GM23338 (cell line): ENCODE measurements at regions not wholly inside any gene's neighbourhood (a gene's known extent, or its start where the extent isn't known, plus 50 kb on each side); places are given as distances from the start of the nearest gene placed in this dataset.

Source experiments
- ATAC-seq: fragments of 200-7000 bp; cut with Tn5 transposase; 3 replicates; pipeline ENCODE4 v1.9.1; 2020
- DNase-seq: peaks from one replicate; pipeline ENCODE4 v3.0.0-alpha.2; 2015; ENCODE audit warnings: low spot score
- H2AFZ ChIP-seq: fragments of 200-600 bp; sonication (generic); 2 replicates; pipeline ENCODE4 v1.8.0; 2016; ENCODE audit warnings: antibody characterized with exemption, mild to moderate bottlenecking, moderate library complexity
- H3F3A ChIP-seq: fragments of 200-600 bp; sonication (generic); replicated peaks from 2 replicates; pipeline ENCODE4 v1.8.0; 2017; ENCODE audit warnings: antibody characterized with exemption, mixed run types, low read depth
- H3K27ac ChIP-seq: fragments of 200-600 bp; sonication (generic); 2 replicates; pipeline ENCODE4 v1.6.1; 2016; ENCODE audit warnings: low read depth
- H3K27me3 ChIP-seq: fragments of 200-600 bp; sonication (generic); 2 replicates; pipeline ENCODE4 v1.8.0; 2016; ENCODE audit warnings: mild to moderate bottlenecking, mixed run types, moderate library complexity; ENCODE audit not compliant: insufficient read depth
- H3K36me3 ChIP-seq: fragments of 200-600 bp; sonication (generic); 2 replicates; pipeline ENCODE4 v1.8.0; 2016; ENCODE audit warnings: mild to moderate bottlenecking; ENCODE audit not compliant: insufficient read depth
- H3K4me1 ChIP-seq: fragments of 200-600 bp; sonication (generic); 2 replicates; pipeline ENCODE4 v1.8.0; 2016; ENCODE audit warnings: mild to moderate bottlenecking, moderate library complexity; ENCODE audit not compliant: insufficient read depth
- H3K4me2 ChIP-seq: fragments of 200-600 bp; sonication (generic); 2 replicates; pipeline ENCODE4 v1.7.1; 2017; ENCODE audit warnings: mixed run types
- H3K4me3 ChIP-seq: fragments of 200-600 bp; sonication (generic); 2 replicates; pipeline ENCODE4 v1.6.1; 2016; ENCODE audit warnings: mixed run types
- H3K79me2 ChIP-seq: fragments of 200-600 bp; sonication (generic); replicated peaks from 2 replicates; pipeline ENCODE4 v1.8.0; 2017; ENCODE audit warnings: mild to moderate bottlenecking; ENCODE audit not compliant: insufficient read depth
- H3K9me2 ChIP-seq: fragments of 200-600 bp; sonication (generic); 2 replicates; pipeline ENCODE4 v1.8.0; 2017; ENCODE audit not compliant: insufficient read depth
- H4K20me1 ChIP-seq: fragments of 200-600 bp; sonication (generic); replicated peaks from 2 replicates; pipeline ENCODE4 v1.8.0; 2017; ENCODE audit warnings: mild to moderate bottlenecking; ENCODE audit not compliant: insufficient read depth
- H3K27ac Mint-ChIP-seq: 2 replicates; pipeline ENCODE4 v1.8.0; 2020; ENCODE audit warnings: inconsistent platforms, mild to moderate bottlenecking, moderate library complexity, mixed read lengths
- H3K27me3 Mint-ChIP-seq: 3 replicates; pipeline ENCODE4 v1.8.0; 2022; ENCODE audit warnings: low read depth, mild to moderate bottlenecking, moderate library complexity, mixed read lengths, inconsistent platforms; ENCODE audit not compliant: insufficient read depth, poor library complexity
- H3K36me3 Mint-ChIP-seq: 3 replicates; pipeline ENCODE4 v1.8.0; 2021; ENCODE audit warnings: low read depth, mild to moderate bottlenecking, inconsistent platforms, moderate library complexity, mixed read lengths
- H3K4me1 Mint-ChIP-seq: 3 replicates; pipeline ENCODE4 v1.8.0; 2020; ENCODE audit warnings: mild to moderate bottlenecking, inconsistent platforms, mixed read lengths
- H3K4me3 Mint-ChIP-seq: 3 replicates; pipeline ENCODE4 v1.8.0; 2021; ENCODE audit warnings: moderate library complexity, mild to moderate bottlenecking, inconsistent platforms, mixed read lengths
- H3K9me3 Mint-ChIP-seq: 3 replicates; pipeline ENCODE4 v1.8.0; 2020; ENCODE audit warnings: moderate library complexity, mild to moderate bottlenecking, inconsistent platforms, mixed read lengths
- CREB1 ChIP-seq: fragments of 250-450 bp; sonication (Bioruptor Pico); IDR thresholded peaks from 2 replicates; pipeline ENCODE4 v1.5.0; 2020; ENCODE audit warnings: low read depth, mild to moderate bottlenecking, moderate library complexity
- CTCF ChIP-seq, 2 experiments: fragments of 200-600 bp in 1 of 2; sonication (generic) in 1 of 2; conservative IDR thresholded peaks; 2 replicates each; pipeline versions ENCODE4 v1.5.1 to v1.6.1; 2016 to 2017; ENCODE audit warnings: antibody characterized with exemption in 2 of 2, low read depth in 2 of 2, mild to moderate bottlenecking in 2 of 2, moderate library complexity in 1 of 2
- JUNB ChIP-seq: IDR thresholded peaks from one replicate; pipeline ENCODE4 v1.6.1; 2016; ENCODE audit warnings: antibody characterized with exemption; ENCODE audit not compliant: unreplicated experiment
- ZNF462 ChIP-seq: fragments of 250-450 bp; sonication (Bioruptor Pico); IDR thresholded peaks from 2 replicates; pipeline ENCODE4 v1.5.0; 2020; ENCODE audit warnings: mild to moderate bottlenecking, moderate library complexity

GRCh38 chr13:106814463-106814862 lies 246.5 kb upstream of the ARGLU1 start:
- no peaks in the 10 kb centered on the region for H4K20me1 ChIP-seq
- no peaks in the 10 kb centered on the region for H3K9me3 Mint-ChIP-seq
- peaks cover 41% of the 10 kb centered on the region for H3K4me1 ChIP-seq
- peaks cover 61% of the 10 kb centered on the region for H3K4me1 Mint-ChIP-seq
- no peak overlapping the region for H3K27ac ChIP-seq
- H3K36me3 Mint-ChIP-seq: no peaks in the 10 kb centered on the region
- H2AFZ ChIP-seq: peak overlapping the region; percentile 44; the same call in 1 of the 2 replicates
- no peaks in the 10 kb centered on the region for H3F3A ChIP-seq
- peaks cover 6% of the 10 kb centered on the region for H3K27me3 Mint-ChIP-seq
- no peaks in the 10 kb centered on the region for H3K36me3 ChIP-seq
- TF ChIP-seq ZNF462 (peak; percentile 59; the same call in 1 of the 2 replicates), CTCF (conservative IDR thresholded peaks at IDR 0.05; ENCODE audit: low read depth in 2 of 2) (no peak), JUNB (no peak)
- H3K27me3 ChIP-seq: no peaks in the 10 kb centered on the region
- H3K79me2 ChIP-seq: no peaks in the 10 kb centered on the region
- no peak overlapping the region for H3K4me2 ChIP-seq
- peak overlapping the region; percentile 37; the same call in 1 of the 2 replicates for H3K27ac Mint-ChIP-seq
- H3K9me2 ChIP-seq: no peaks in the 10 kb centered on the region
- 0 out of 3 replicates have a peak, but pooled peaks have one; percentile 35 for ATAC-seq
- H3K4me3 ChIP-seq: no peak overlapping the region
- H3K4me3 Mint-ChIP-seq: no peak overlapping the region
- no peak for DNase-seq

DNA sequence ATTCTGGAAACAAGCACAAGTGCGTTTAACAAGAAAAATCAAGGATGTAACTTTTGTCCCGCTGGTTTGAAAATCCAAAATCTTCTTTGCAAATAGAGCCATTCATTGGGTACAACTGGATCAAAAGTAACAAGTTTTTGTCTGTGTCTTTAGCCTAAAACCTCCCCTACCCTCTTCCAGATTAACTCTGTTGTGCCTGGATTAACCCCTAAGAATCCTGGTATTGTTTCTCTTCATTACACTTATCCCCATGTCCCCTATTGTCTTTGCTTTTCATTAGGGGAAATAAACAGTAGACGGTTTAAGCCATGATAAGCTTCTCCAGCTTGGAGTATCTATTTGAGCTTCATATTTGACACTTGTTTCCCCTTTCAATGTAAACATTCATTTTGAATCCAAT lies 242.1 kb upstream of the ARGLU1 start:
- H3K4me2 ChIP-seq: no peak overlapping the region
- H3K36me3 ChIP-seq: no peaks in the 10 kb centered on the region
- Mint-ChIP-seq H3K4me1 (peaks cover 46% of the 10 kb centered on the region), H3K9me3 (no peaks in the 10 kb centered on the region), H3K27ac (no peak overlapping the region), H3K36me3 (no peaks in the 10 kb centered on the region), H3K27me3 (peaks cover 2% of the 10 kb centered on the region), H3K4me3 (no peak overlapping the region)
- H3F3A ChIP-seq: no peaks in the 10 kb centered on the region
- ATAC-seq (no peak; the same call in 2 of the 3 replicates), DNase-seq (no peak)
- no peaks in the 10 kb centered on the region for H4K20me1 ChIP-seq
- H3K27ac ChIP-seq: no peak overlapping the region
- H3K27me3 ChIP-seq: no peaks in the 10 kb centered on the region
- H3K9me2 ChIP-seq: no peaks in the 10 kb centered on the region
- no peak overlapping the region for H2AFZ ChIP-seq
- no peaks in the 10 kb centered on the region for H3K79me2 ChIP-seq
- peaks cover 27% of the 10 kb centered on the region for H3K4me1 ChIP-seq
- H3K4me3 ChIP-seq: no peak overlapping the region
- TF ChIP-seq CREB1 (no peak), ZNF462 (no peak)
